ENCODE measurements at regions not wholly inside any gene's neighbourhood (a gene's known extent, or its start where the extent isn't known, plus 50 kb on each side); places are given as distances from the start of the nearest gene placed in this dataset.
"Not testable (repeated sequence)": the region's sequence is repeated elsewhere in the genome, so short reads cannot be mapped to it uniquely, and the experiment has no call there.

- TF ChIP-seq POLR2A (IDR thresholded peaks at IDR 0.05): not testable (repeated sequence)
- peak in 3 of 12 donors; percentile 14 to 21 (median 18) for TF ChIP-seq CTCF (IDR thresholded peaks at IDR 0.05)
These were observed 730.4 kb downstream of the PRIM2 start for GRCh38 chr6:58047865-58048264.

All from heart left ventricle (tissue), 13 donors.